Vagina (tissue), 2 donors: ENCODE measurements at regions not wholly inside any gene's neighbourhood (a gene's known extent, or its start where the extent isn't known, plus 50 kb on each side); places are given as distances from the start of the nearest gene placed in this dataset.

ENCODE experiments used
- DNase-seq, 2 donors: peaks; one replicate each; pipeline ENCODE4 v3.0.0-alpha.2; 2017; ENCODE audit errors: extremely low spot score in 2 of 2
- H3K27ac ChIP-seq: fragments of 200-600 bp; sonication (generic); one replicate; pipeline ENCODE4 v1.5.1; 2019
- H3K27me3 ChIP-seq: fragments of 200-600 bp; sonication (generic); one replicate; pipeline ENCODE4 v1.5.1; 2019
- H3K36me3 ChIP-seq, 2 donors: fragments of 200-600 bp; sonication (generic); one replicate each; pipeline ENCODE4 v1.5.1; 2017 to 2019
- H3K4me1 ChIP-seq: fragments of 200-600 bp; sonication (generic); one replicate; pipeline ENCODE4 v1.5.1; 2019
- H3K4me3 ChIP-seq, 2 donors: fragments of 200-600 bp; sonication (generic); 1 replicate in 1 of 2; 2 replicates in 1 of 2; pipeline ENCODE4 v1.5.1; 2016 to 2019
- H3K9me3 ChIP-seq: fragments of 200-600 bp; sonication (generic); one replicate; pipeline ENCODE4 v1.5.1; 2019
- POLR2A ChIP-seq, 2 donors: fragments of 450-650 bp; IDR thresholded peaks; one replicate each; pipeline ENCODE4 v1.6.1; 2017; ENCODE audit warnings: antibody characterized with exemption in 2 of 2, mild to moderate bottlenecking in 2 of 2, moderate library complexity in 2 of 2
- POLR2AphosphoS5 ChIP-seq, 2 donors: sonication (generic); formaldehyde crosslinking; IDR thresholded peaks; one replicate each; pipeline ENCODE4 v1.9.0; 2017; ENCODE audit warnings: antibody characterized with exemption in 2 of 2, mild to moderate bottlenecking in 2 of 2, low read depth in 1 of 2; ENCODE audit not compliant: insufficient read depth in 1 of 2
- intact Hi-C: fragments of 100-400 bp; cut with DNase I; formaldehyde crosslinking; loops from one replicate; pipeline ENCODE4 v1.15.1; 2023
- TF ChIP-seq, protein P1 (sequence below), 3 experiments: fragments of 450-650 bp in 2 of 3; fragments of 200-600 bp in 1 of 3; sonication (generic) in 1 of 3; IDR thresholded peaks; one replicate each; pipeline ENCODE4 v1.5.1; 2017 to 2019; ENCODE audit warnings: antibody characterized with exemption in 3 of 3, mild to moderate bottlenecking in 2 of 3, moderate library complexity in 2 of 3

DNA sequence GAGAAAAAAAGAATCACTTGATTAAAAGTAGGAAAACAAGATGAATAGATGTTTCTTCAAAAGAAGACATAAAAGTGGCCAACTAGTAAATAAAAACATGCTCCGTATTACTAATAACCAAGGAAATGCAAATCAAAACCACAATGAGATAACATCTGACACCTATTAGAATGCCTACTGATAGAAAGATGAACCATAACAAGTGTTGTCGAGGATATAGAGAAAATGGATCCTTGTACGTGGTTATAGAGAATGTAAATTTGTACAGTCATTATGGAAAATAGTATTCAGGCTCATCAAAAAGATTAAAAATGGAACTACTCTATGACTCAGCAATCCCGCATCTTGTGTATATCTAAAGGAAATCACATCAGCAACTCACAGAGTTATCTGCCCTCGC, 415.8 kb upstream of the SLITRK5 start:
- H3K27me3 ChIP-seq: no peaks in the 10 kb centered on the region
- H3K4me3 ChIP-seq: no peak overlapping the region
- no peak overlapping the region for H3K27ac ChIP-seq
- TF ChIP-seq POLR2AphosphoS5 (IDR thresholded peaks at IDR 0.05; ENCODE audit: insufficient read depth in 1 of 2, low read depth in 1 of 2) (no peak), POLR2A (IDR thresholded peaks at IDR 0.05) (no peak)
- TF ChIP-seq, protein P1, sequence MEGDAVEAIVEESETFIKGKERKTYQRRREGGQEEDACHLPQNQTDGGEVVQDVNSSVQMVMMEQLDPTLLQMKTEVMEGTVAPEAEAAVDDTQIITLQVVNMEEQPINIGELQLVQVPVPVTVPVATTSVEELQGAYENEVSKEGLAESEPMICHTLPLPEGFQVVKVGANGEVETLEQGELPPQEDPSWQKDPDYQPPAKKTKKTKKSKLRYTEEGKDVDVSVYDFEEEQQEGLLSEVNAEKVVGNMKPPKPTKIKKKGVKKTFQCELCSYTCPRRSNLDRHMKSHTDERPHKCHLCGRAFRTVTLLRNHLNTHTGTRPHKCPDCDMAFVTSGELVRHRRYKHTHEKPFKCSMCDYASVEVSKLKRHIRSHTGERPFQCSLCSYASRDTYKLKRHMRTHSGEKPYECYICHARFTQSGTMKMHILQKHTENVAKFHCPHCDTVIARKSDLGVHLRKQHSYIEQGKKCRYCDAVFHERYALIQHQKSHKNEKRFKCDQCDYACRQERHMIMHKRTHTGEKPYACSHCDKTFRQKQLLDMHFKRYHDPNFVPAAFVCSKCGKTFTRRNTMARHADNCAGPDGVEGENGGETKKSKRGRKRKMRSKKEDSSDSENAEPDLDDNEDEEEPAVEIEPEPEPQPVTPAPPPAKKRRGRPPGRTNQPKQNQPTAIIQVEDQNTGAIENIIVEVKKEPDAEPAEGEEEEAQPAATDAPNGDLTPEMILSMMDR (IDR thresholded peaks at IDR 0.05): no peak
- no peak for DNase-seq
- no peaks in the 10 kb centered on the region for H3K9me3 ChIP-seq
- no peaks in the 10 kb centered on the region for H3K36me3 ChIP-seq
- intact Hi-C loops: no loop called here
- H3K4me1 ChIP-seq: no peaks in the 10 kb centered on the region

DNA sequence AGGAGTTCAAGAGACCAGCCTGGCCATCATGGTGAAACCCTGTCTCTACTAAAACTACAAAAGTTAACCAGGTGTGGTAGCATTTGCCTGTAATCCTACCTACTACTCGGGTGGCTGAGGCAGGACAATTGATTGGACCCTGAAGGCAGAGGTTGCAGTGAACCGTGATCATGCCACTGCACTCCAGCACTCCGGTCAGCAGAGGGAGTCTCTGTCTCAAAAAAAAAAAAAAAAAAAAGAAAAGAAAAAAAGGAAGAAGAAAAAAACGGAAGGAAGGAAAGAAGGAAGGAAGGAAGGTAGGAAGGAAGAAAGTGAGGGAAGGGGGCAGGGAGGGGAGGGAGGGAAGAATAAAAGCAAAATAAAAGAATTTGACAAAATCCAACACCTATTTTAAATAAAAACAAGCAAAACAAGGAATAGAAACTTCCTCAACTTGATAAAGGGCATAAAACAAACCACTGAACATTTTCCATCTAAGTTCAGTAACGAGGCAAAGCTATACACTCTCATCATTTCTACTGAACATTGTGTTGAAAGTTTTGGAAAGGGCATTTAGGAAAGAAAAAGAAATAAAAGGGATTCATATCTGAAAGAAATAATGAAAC, 411.6 kb upstream of the SLITRK5 start:
- Histone ChIP-seq H3K4me1 (no peaks in the 10 kb centered on the region), H3K36me3 (no peaks in the 10 kb centered on the region), H3K27me3 (no peaks in the 10 kb centered on the region), H3K4me3 (no peak overlapping the region), H3K27ac (no peak overlapping the region), H3K9me3 (no peaks in the 10 kb centered on the region)
- TF ChIP-seq POLR2A (IDR thresholded peaks at IDR 0.05) (no peak), POLR2AphosphoS5 (IDR thresholded peaks at IDR 0.05; ENCODE audit: insufficient read depth in 1 of 2, low read depth in 1 of 2) (no peak)
- TF ChIP-seq, protein P1 (IDR thresholded peaks at IDR 0.05): no peak
- intact Hi-C loops: no loop called here
- DNase-seq: no peak

DNA sequence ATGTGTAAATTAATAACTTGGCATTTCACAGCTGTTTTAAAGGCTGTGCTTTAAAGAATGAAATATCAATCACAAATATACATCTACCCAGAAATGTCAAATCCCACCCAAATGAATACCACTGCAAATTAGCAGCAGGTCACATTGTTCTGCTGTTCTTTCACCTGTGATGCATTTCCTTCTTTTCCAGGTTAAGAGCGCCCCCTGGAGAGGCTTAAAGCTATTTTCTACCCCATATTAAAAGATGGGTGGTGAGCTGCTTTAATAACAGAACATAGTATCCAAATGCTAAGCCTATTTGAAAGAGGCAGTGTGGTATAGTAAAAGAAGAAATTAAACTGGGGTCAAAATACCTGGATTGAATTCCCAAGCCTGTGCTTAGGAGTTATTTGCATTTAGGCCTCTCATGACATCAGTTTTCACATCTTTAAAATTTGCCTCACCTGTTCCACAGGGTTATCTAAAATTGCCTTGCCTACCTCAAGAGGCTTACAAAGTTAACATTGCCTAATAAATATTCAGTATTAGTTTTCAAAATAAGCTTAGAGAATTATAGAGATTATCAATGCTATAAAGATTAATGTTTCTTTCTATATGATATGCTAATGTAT, 396.9 kb upstream of the SLITRK5 start:
- Histone ChIP-seq H3K4me1 (no peaks in the 10 kb centered on the region), H3K36me3 (no peaks in the 10 kb centered on the region), H3K27ac (no peak overlapping the region), H3K27me3 (no peaks in the 10 kb centered on the region), H3K4me3 (no peak overlapping the region), H3K9me3 (no peaks in the 10 kb centered on the region)
- intact Hi-C loops: no loop called here
- no peak for DNase-seq
- TF ChIP-seq POLR2AphosphoS5 (IDR thresholded peaks at IDR 0.05; ENCODE audit: insufficient read depth in 1 of 2, low read depth in 1 of 2) (no peak), POLR2A (IDR thresholded peaks at IDR 0.05) (no peak)
- TF ChIP-seq, protein P1 (IDR thresholded peaks at IDR 0.05): no peak

DNA sequence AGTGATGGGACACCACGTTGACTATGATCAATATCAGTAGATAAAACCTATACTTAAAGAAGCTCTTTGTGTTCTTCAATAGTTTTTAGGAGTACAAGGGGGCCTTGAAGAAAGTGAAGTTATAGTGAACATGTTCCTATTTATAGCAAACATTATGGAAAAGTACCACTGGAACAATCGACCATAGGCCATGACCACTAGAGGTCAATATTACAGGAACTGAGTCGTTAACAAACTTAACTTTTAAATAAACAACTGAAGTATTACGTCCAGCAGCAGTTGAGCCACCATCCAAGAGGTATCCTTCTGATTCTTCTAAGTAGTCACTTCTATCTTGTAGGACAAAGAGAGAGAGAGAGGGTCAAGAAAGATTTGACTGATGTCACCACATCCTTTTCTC, 391.0 kb upstream of the SLITRK5 start:
- H3K27ac ChIP-seq: no peak overlapping the region
- intact Hi-C loops: no loop called here
- TF ChIP-seq POLR2AphosphoS5 (IDR thresholded peaks at IDR 0.05; ENCODE audit: insufficient read depth in 1 of 2, low read depth in 1 of 2): no peak
- no peak for TF ChIP-seq POLR2A (IDR thresholded peaks at IDR 0.05)
- TF ChIP-seq, protein P1 (IDR thresholded peaks at IDR 0.05): no peak
- H3K36me3 ChIP-seq: no peaks in the 10 kb centered on the region
- no peaks in the 10 kb centered on the region for H3K27me3 ChIP-seq
- no peak for DNase-seq
- no peak overlapping the region for H3K4me3 ChIP-seq
- no peaks in the 10 kb centered on the region for H3K4me1 ChIP-seq
- no peaks in the 10 kb centered on the region for H3K9me3 ChIP-seq

DNA sequence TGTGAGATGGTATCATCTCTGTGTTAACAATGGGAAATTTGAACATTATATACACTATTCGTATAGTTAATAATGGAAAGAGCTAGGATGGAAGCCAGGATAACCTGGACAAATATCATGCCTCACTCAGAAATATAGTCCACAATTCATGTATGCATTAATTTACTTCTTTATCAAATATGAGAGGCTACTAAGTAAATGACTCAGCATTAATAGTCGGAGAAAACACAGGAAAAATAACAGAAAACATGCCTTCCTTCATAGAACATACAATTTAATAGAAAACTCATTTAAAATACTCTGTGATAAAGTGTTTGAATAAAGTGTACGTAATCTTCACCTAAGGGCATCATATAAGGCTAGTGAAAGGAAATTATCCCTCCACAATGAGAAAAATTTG, 383.4 kb upstream of the SLITRK5 start:
- Histone ChIP-seq H3K27ac (no peak overlapping the region), H3K9me3 (no peaks in the 10 kb centered on the region), H3K27me3 (no peaks in the 10 kb centered on the region), H3K36me3 (no peaks in the 10 kb centered on the region), H3K4me3 (no peak overlapping the region), H3K4me1 (no peaks in the 10 kb centered on the region)
- TF ChIP-seq, protein P1 (IDR thresholded peaks at IDR 0.05): no peak
- TF ChIP-seq POLR2A (IDR thresholded peaks at IDR 0.05) (no peak), POLR2AphosphoS5 (IDR thresholded peaks at IDR 0.05; ENCODE audit: insufficient read depth in 1 of 2, low read depth in 1 of 2) (no peak)
- intact Hi-C loops: no loop called here
- DNase-seq: no peak
